ENCODE measurements at regions not wholly inside any gene's neighbourhood (a gene's known extent, or its start where the extent isn't known, plus 50 kb on each side); places are given as distances from the start of the nearest gene placed in this dataset.

DNA sequence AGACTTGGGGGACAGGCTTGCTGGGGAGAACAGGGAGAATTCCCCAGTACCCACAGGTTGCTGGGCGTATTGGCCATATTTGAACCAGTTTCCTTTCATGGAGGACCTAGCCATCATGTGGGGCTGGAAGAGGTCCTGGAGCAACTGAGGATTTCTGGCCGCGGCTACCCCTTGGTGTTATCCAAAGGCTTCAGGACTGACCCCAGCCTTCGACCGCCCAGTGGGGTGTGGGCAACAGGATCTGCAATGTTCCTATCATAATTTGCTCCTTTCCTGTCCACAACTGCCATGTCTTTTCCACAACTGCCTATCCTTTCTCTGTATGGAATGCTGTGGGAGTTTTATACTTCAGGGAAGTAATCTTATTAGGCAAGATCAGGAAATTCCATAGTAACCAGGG, 1053.6 kb upstream of the SLC39A10 start:
- 49% methylated on average over 5 of the region's 5 CpGs for WGBS (ENCODE audit: low lambda C conversion rate)
- no peak overlapping the region for H3K4me2 ChIP-seq (ENCODE audit: low read depth, low read length)
- no TSS peak for BruUV-seq (replicated peaks)
- no peaks in the 10 kb centered on the region for H3K36me3 ChIP-seq (replicated peaks in 1 of 2; ENCODE audit: control insufficient read depth in 1 of 2, insufficient read depth in 2 of 2, low read length in 2 of 2)
- intact Hi-C loops (cut with micrococcal nuclease; ENCODE audit: unreplicated experiment): no loop called here
- CTCF ChIA-PET (ENCODE audit: low intra/inter-chr PET ratio, low total read pairs): no interaction called here
- no peak overlapping the region for H3K27ac ChIP-seq (ENCODE audit: extremely low read length, insufficient read depth, low read length)
- in situ Hi-C loops (cut with HindIII; ENCODE audit: extremely low pct_ligation_motif_present, low pct_unique_long_range_greater_than_20kb): no loop called here
- POLR2A ChIA-PET: no interaction called here
- peaks cover 49% of the 10 kb centered on the region for H3K9me3 ChIP-seq (ENCODE audit: low read length)
- no peak overlapping the region for H3K9ac ChIP-seq (ENCODE audit: insufficient read depth, low read depth, low read length)
- H3K4me3 ChIP-seq (replicated peaks in 1 of 3; ENCODE audit: insufficient read depth in 1 of 3, low read depth in 2 of 3, low read length in 3 of 3): no peak overlapping the region
- TF ChIP-seq RFXAP (CRISPR knock-in tag; IDR thresholded peaks at IDR 0.05; ENCODE audit: borderline replicate concordance) (no peak), BCL6 (CRISPR knock-in tag; IDR thresholded peaks at IDR 0.05) (no peak)
- DNase-seq (ENCODE audit: low spot score) (no peak), FAIRE-seq (no peak), ATAC-seq (no peak)
- no peaks in the 10 kb centered on the region for H3K79me2 ChIP-seq (ENCODE audit: insufficient read depth, low read length)
- H2AFZ ChIP-seq (ENCODE audit: low read length): no peak overlapping the region
- no peaks in the 10 kb centered on the region for H3K27me3 ChIP-seq (ENCODE audit: control insufficient read depth in 1 of 2, insufficient read depth in 2 of 2, low read length in 2 of 2)
- H3K4me1 ChIP-seq (ENCODE audit: insufficient read depth, low read length): no peaks in the 10 kb centered on the region
- H4K20me1 ChIP-seq (ENCODE audit: insufficient read depth, low read length): no peaks in the 10 kb centered on the region

- DNase-seq (ENCODE audit: low spot score): peak; percentile 2
- Histone ChIP-seq H3K79me2 (ENCODE audit: insufficient read depth, low read length) (no peaks in the 10 kb centered on the region), H3K4me2 (ENCODE audit: low read depth, low read length) (no peak overlapping the region), H3K9me3 (ENCODE audit: low read length) (peaks cover 43% of the 10 kb centered on the region), H3K27me3 (ENCODE audit: control insufficient read depth in 1 of 2, insufficient read depth in 2 of 2, low read length in 2 of 2) (no peaks in the 10 kb centered on the region), H3K36me3 (replicated peaks in 1 of 2; ENCODE audit: control insufficient read depth in 1 of 2, insufficient read depth in 2 of 2, low read length in 2 of 2) (no peaks in the 10 kb centered on the region), H3K4me1 (ENCODE audit: insufficient read depth, low read length) (no peaks in the 10 kb centered on the region), H2AFZ (ENCODE audit: low read length) (no peak overlapping the region), H3K9ac (ENCODE audit: insufficient read depth, low read depth, low read length) (no peak overlapping the region), H4K20me1 (ENCODE audit: insufficient read depth, low read length) (no peaks in the 10 kb centered on the region), H3K4me3 (replicated peaks in 1 of 3; ENCODE audit: insufficient read depth in 1 of 3, low read depth in 2 of 3, low read length in 3 of 3) (no peak overlapping the region), H3K27ac (ENCODE audit: extremely low read length, insufficient read depth, low read length) (no peak overlapping the region)
- intact Hi-C loops (cut with micrococcal nuclease; ENCODE audit: unreplicated experiment): no loop called here
- no peak for ATAC-seq
- WGBS (ENCODE audit: low lambda C conversion rate): 0% methylated on average over 5 of the region's 5 CpGs
- in situ Hi-C loops (cut with HindIII; ENCODE audit: extremely low pct_ligation_motif_present, low pct_unique_long_range_greater_than_20kb): no loop called here
- no TSS peak for BruUV-seq (replicated peaks)
- FAIRE-seq: no peak
- POLR2A ChIA-PET: no interaction called here
- CTCF ChIA-PET (ENCODE audit: low intra/inter-chr PET ratio, low total read pairs): no interaction called here
- TF ChIP-seq PREB (CRISPR knock-in tag; IDR thresholded peaks at IDR 0.05): no peak
- TF ChIP-seq SMAD3 (CRISPR knock-in tag; IDR thresholded peaks at IDR 0.05): no peak
- no peak for TF ChIP-seq SETDB1 (CRISPR knock-in tag; IDR thresholded peaks at IDR 0.05; ENCODE audit: borderline replicate concordance)
- no peak for TF ChIP-seq NFAT5 (CRISPR knock-in tag; IDR thresholded peaks at IDR 0.05)
- TF ChIP-seq MTA3 (CRISPR knock-in tag; IDR thresholded peaks at IDR 0.05): no peak
- no peak for TF ChIP-seq ZNF567 (CRISPR knock-in tag; IDR thresholded peaks at IDR 0.05; ENCODE audit: borderline replicate concordance)
- no peak for TF ChIP-seq ZNF326 (CRISPR knock-in tag; IDR thresholded peaks at IDR 0.05; ENCODE audit: borderline replicate concordance)
- TF ChIP-seq MLX (CRISPR knock-in tag; IDR thresholded peaks at IDR 0.05): no peak
- TF ChIP-seq KDM3A (CRISPR knock-in tag; IDR thresholded peaks at IDR 0.05; ENCODE audit: low read depth): no peak
- no peak for TF ChIP-seq ERF (CRISPR knock-in tag; IDR thresholded peaks at IDR 0.05)
- TF ChIP-seq, protein P1, sequence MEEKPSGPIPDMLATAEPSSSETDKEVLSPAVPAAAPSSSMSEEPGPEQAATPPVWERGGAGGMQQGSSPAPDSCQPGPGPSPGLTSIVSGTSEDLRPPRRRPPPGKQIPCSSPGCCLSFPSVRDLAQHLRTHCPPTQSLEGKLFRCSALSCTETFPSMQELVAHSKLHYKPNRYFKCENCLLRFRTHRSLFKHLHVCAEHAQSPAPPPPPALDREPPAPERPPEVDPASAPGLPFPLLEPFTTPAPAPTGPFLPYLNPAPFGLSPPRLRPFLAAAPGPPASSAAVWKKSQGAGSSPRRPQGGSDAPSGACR (CRISPR knock-in tag; IDR thresholded peaks at IDR 0.05): no peak
These were observed 1054.3 kb upstream of the SLC39A10 start for GRCh38 chr2:194602750-194603149.
